RWPE1 (cell line): ENCODE measurements at regions not wholly inside any gene's neighbourhood (a gene's known extent, or its start where the extent isn't known, plus 50 kb on each side); places are given as distances from the start of the nearest gene placed in this dataset.

Source experiments
- CTCF ChIA-PET: fragments of 350-600 bp; sonication (Branson Sonifier 250); formaldehyde crosslinking; extraction: SDS; loops from one replicate; lab custom pipeline; 2021; lab: Yijun Ruan, JAX
- POLR2A ChIA-PET: fragments of 400-600 bp; formaldehyde crosslinking; extraction: SDS; loops from one replicate; lab custom pipeline; 2020; ENCODE audit warnings: antibody characterized with exemption; ENCODE audit not compliant: low non-redundant PET; lab: Yijun Ruan, JAX
- DNase-seq: peaks from one replicate; pipeline ENCODE4 v3.0.0; 2012; ENCODE audit warnings: low spot score
- H3K27ac ChIP-seq: fragments of 450-650 bp; 2 replicates; pipeline ENCODE4 v1.5.1; 2017
- TF ChIP-seq, protein P1 (sequence below): fragments of 450-650 bp; conservative IDR thresholded peaks from 2 replicates; pipeline ENCODE4 v1.5.1; 2017; ENCODE audit warnings: low read depth, mild to moderate bottlenecking

DNA sequence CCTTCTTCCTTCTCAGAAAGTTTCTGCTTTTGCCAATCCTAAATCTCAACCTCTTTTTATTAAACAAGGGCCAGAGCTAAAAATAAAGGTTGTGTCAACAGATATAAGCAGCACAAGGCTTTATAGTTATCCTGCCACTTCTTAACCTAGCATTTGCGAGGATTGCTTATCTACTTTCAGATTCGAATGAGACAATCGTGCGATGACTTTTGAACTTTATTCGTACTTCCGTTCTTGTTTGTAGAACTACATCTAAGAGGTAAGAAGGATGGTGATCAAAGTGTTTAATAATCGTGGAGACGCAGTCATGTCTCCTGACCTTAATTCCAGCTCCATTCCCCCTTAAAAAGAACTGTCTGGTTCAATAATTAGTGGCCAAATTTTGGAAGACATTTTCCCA, 578.6 kb downstream of the PIK3C3 start:
- CTCF ChIA-PET, result interaction anchor here (0.6 kb wide), 1 partner anchor 983 kb away, joined by 3 read pairs; no protein-coding TSS in a partner anchor
- TF ChIP-seq, protein P1, sequence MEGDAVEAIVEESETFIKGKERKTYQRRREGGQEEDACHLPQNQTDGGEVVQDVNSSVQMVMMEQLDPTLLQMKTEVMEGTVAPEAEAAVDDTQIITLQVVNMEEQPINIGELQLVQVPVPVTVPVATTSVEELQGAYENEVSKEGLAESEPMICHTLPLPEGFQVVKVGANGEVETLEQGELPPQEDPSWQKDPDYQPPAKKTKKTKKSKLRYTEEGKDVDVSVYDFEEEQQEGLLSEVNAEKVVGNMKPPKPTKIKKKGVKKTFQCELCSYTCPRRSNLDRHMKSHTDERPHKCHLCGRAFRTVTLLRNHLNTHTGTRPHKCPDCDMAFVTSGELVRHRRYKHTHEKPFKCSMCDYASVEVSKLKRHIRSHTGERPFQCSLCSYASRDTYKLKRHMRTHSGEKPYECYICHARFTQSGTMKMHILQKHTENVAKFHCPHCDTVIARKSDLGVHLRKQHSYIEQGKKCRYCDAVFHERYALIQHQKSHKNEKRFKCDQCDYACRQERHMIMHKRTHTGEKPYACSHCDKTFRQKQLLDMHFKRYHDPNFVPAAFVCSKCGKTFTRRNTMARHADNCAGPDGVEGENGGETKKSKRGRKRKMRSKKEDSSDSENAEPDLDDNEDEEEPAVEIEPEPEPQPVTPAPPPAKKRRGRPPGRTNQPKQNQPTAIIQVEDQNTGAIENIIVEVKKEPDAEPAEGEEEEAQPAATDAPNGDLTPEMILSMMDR, result no peak
- DNase-seq, result no peak
- no peak overlapping the region for H3K27ac ChIP-seq
- POLR2A ChIA-PET, result no interaction called here

DNA sequence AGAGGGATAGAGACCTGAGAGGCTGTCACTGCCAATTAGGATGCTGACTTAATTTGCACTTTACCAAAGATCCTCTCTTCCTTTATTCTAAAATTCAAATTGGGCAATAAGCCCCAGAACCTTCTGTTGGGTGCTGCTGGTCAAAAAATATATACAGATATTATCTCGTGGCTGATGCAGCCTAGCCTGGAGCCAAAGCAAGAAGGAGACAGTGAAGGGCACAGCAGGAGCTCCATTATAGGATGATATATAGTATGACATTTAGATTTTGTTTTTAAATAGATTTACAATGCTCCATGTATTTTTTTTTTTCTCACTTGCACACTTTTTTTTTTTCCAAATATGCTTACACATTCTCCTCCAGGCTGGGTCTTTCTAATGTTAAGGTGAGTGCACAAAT, 579.3 kb downstream of the PIK3C3 start:
- DNase-seq, result no peak
- POLR2A ChIA-PET, result no interaction called here
- TF ChIP-seq, protein P1, result no peak
- H3K27ac ChIP-seq, result no peak overlapping the region
- CTCF ChIA-PET, result no interaction called here

DNA sequence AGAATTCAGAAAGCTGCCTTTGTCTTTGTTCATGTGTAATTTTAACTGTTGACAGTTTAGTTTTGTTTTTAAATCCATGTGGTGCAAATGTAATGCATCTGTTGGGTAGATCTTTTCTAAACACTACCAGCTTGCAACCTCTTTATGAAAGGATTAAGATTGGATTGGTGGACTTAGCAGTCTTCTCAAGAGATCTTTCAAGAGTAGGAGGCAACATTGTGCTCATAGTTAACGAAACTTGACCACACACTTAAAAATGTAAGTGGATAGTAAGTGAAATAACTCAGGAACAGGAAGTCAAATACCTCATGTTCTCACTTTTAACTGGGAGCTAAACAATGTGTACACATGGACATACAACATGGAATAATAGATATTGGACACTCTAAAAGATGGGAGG, 579.0 kb downstream of the RIT2 start:
- no peak for DNase-seq
- TF ChIP-seq, protein P1, result no peak
- no peak overlapping the region for H3K27ac ChIP-seq
- ChIA-PET CTCF (no interaction called here), POLR2A (no interaction called here)

DNA sequence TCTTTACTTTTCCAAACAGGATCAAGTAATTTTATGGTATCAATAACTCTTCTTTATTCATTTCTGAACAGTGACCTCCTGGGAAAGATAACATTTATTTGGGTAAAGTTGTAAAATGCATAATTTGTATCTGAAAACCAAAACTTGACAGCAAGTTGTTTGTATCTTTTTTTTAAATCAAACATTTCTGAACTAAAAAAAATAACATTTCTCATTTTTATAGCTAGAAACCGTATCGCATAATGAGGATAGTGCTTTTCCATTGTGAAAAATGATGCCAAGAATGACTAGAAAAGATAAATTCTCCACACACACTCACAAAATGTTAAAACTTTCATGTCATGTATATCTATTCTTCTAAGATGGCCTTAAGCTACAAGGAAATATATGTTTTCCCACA, 578.2 kb downstream of the RIT2 start:
- TF ChIP-seq, protein P1, result no peak
- DNase-seq, result no peak
- CTCF ChIA-PET, result interaction anchor here (0.6 kb wide), 1 partner anchor 122 kb away, joined by 6 read pairs; no protein-coding TSS in a partner anchor
- no peak overlapping the region for H3K27ac ChIP-seq
- POLR2A ChIA-PET, result no interaction called here

DNA sequence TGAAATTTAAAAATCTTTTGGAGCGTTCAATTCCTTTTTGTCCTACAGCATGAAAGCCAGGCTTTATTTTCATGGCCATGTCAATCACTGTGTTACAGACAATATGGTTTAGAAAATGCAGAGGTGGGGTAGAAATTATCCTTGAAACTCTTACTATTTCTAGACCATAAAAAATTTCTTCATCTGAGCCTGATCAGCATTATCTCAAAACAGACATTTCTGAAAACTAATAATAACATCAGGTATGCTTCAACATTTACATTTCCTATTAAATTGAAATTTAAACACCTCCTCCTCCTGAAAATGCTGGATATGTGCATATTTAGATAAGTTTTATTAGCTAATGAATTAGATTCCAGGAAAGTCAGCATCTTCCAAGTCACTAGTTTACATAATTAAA, 570.6 kb downstream of the RIT2 start:
- no peak for DNase-seq
- no peak overlapping the region for H3K27ac ChIP-seq
- ChIA-PET CTCF (no interaction called here), POLR2A (no interaction called here)
- TF ChIP-seq, protein P1, result no peak

DNA sequence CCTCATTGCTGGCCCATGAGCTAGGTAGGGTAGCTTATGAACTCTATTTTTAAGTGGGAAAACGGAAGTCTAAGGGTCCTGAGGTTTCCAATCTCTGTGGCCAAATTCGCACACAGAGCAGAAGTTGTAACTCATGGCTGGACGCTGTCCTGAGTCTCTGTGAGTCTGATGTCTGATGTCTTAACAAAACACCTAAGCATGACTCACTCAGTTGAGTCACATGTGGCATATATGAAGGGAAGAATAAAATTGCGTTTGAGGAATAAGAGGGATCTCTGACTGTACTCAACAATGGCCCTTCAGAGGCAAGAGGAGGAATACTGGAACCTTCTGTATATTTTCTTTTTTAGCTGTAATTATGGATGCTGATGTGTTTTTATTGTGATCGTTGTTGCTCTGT, 569.7 kb downstream of the RIT2 start:
- peak; percentile 13 for DNase-seq
- TF ChIP-seq, protein P1, result no peak

More for the DNA sequence above, 569.7 kb downstream of the RIT2 start:
- CTCF ChIA-PET, result no interaction called here
- no peak overlapping the region for H3K27ac ChIP-seq
- POLR2A ChIA-PET, result no interaction called here
